PC-3 (cell line): ENCODE measurements at regions not wholly inside any gene's neighbourhood (a gene's known extent, or its start where the extent isn't known, plus 50 kb on each side); places are given as distances from the start of the nearest gene placed in this dataset.

Experiments used
- ATAC-seq: fragments of 200-7000 bp; cut with Tn5 transposase; 2 replicates; pipeline ENCODE4 v1.9.1; 2020; ENCODE audit warnings: mild to moderate bottlenecking, moderate library complexity
- BruUV-seq: library from RNA; stranded (reverse); fragments of 400-500 nt; replicated peaks from 2 replicates; lab custom pipeline; 2021; lab: Mats Ljungman, UMichigan
- CTCF ChIA-PET: fragments of 300-600 bp; sonication (Branson Sonifier 250); formaldehyde crosslinking; loops from one replicate; lab custom pipeline; 2022; ENCODE audit warnings: antibody characterized with exemption; lab: Charles Lee
- POLR2A ChIA-PET: fragments of 300-600 bp; sonication (Branson Sonifier 250); formaldehyde crosslinking; loops from one replicate; lab custom pipeline; 2022; ENCODE audit warnings: antibody characterized with exemption; ENCODE audit not compliant: unreplicated experiment; lab: Charles Lee
- DNase-seq: peaks from one replicate; pipeline ENCODE4 v3.0.0-alpha.2; 2015
- H2AFZ ChIP-seq: fragments of 300-600 bp; sonication (generic); 2 replicates; pipeline ENCODE4 v1.6.0; 2016; ENCODE audit warnings: antibody characterized with exemption, low read length
- H3F3A ChIP-seq: fragments of 300-600 bp; sonication (generic); one replicate; pipeline ENCODE4 v1.6.0; 2017; ENCODE audit warnings: antibody characterized with exemption, low read length, control low read depth, mild to moderate bottlenecking; ENCODE audit not compliant: unreplicated experiment
- H3K27ac ChIP-seq: fragments of 300-600 bp; sonication (generic); 2 replicates; pipeline ENCODE4 v1.5.1; 2016; ENCODE audit warnings: mild to moderate bottlenecking, low read length
- H3K27me3 ChIP-seq: fragments of 300-600 bp; sonication (generic); 2 replicates; pipeline ENCODE4 v1.6.1; 2016; ENCODE audit warnings: low read length, mixed read lengths
- H3K36me3 ChIP-seq: fragments of 300-600 bp; sonication (generic); 2 replicates; pipeline ENCODE4 v1.6.1; 2016; ENCODE audit warnings: low read depth, mixed run types, low read length, mixed read lengths
- H3K4me1 ChIP-seq: fragments of 300-600 bp; sonication (generic); 2 replicates; pipeline ENCODE4 v1.5.1; 2016; ENCODE audit warnings: low read length; ENCODE audit not compliant: insufficient read depth
- H3K4me2 ChIP-seq: fragments of 300-600 bp; sonication (generic); 2 replicates; pipeline ENCODE4 v1.6.0; 2016; ENCODE audit warnings: low read length
- H3K4me3 ChIP-seq: fragments of 300-600 bp; sonication (generic); 2 replicates; pipeline ENCODE4 v1.5.1; 2016; ENCODE audit warnings: mild to moderate bottlenecking, low read length, mixed read lengths
- H3K79me2 ChIP-seq: fragments of 300-600 bp; sonication (generic); 2 replicates; pipeline ENCODE4 v1.6.1; 2017; ENCODE audit warnings: low read length, mixed read lengths
- H3K9ac ChIP-seq: fragments of 300-600 bp; sonication (generic); 2 replicates; pipeline ENCODE4 v1.6.0; 2016; ENCODE audit warnings: mild to moderate bottlenecking, low read length
- H3K9me2 ChIP-seq: fragments of 300-600 bp; sonication (generic); replicated peaks from 2 replicates; pipeline ENCODE4 v1.6.1; 2016; ENCODE audit warnings: mixed run types, low read length, mixed read lengths
- H3K9me3 ChIP-seq: fragments of 300-600 bp; sonication (generic); 2 replicates; pipeline ENCODE4 v1.6.1; 2016; ENCODE audit warnings: low read length, mixed read lengths
- H4K20me1 ChIP-seq: fragments of 300-600 bp; sonication (generic); 2 replicates; pipeline ENCODE4 v1.6.1; 2016; ENCODE audit warnings: low read length, mixed read lengths
- EZH2 ChIP-seq: fragments of 300-600 bp; sonication (generic); IDR thresholded peaks from one replicate; pipeline ENCODE4 v1.6.1; 2017; ENCODE audit warnings: antibody characterized with exemption, mild to moderate bottlenecking, low read length; ENCODE audit not compliant: unreplicated experiment
- EZH2phosphoT487 ChIP-seq: fragments of 300-600 bp; sonication (generic); IDR thresholded peaks from 2 replicates; pipeline ENCODE4 v1.6.1; 2018; ENCODE audit warnings: mild to moderate bottlenecking, antibody characterized with exemption, low read length, borderline replicate concordance
- intact Hi-C: fragments of 100-400 bp; cut with micrococcal nuclease; formaldehyde crosslinking; loops from 2 replicates; pipeline ENCODE4 v1.9.0; 2023
- TF ChIP-seq, protein P1 (sequence below): fragments of 300-600 bp; sonication (generic); conservative IDR thresholded peaks from 2 replicates; pipeline ENCODE4 v1.5.1; 2017; ENCODE audit warnings: antibody characterized with exemption, low read depth, mild to moderate bottlenecking, low read length

DNA sequence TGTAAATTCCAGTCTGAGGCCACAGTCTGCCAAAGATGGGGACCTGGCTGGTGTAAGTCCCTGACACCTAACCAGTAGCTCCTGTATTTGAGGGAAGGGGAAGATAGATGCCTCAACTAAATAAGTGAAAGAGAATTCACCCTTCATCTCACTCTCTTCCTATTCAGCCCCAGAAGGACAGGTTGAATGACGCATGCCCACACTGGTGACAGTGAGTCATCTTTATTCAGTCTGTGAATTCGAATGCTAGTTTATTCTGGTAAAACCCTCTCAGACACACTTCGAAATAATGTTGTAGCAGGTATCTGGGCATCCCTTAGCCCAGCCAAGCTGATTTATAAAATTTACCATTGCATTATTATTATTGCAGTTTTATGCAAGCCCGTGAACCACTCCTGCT is 617.0 kb upstream of the PRMT6 start:
- Histone ChIP-seq H3K79me2 (no peaks in the 10 kb centered on the region), H2AFZ (peak overlapping the region; percentile 46; the same call in 1 of the 2 replicates)

DNA sequence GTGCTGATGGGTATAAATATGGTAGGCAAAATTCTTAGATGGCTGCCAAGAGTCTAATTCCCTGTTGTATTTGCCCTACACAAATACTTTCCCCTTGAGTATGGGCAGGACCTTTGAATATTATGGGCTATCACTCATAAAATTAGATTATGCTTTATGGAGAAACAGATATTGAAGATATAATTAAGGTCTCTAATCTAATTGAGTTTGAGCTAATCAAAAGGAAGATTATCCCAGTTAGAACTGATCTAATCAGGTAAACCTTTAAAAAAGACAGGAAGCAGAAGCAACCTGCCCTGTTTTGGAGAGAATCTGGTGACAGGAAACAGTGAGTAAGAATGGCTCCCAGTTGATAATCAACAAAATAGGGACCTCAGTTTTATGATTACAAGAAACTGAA is 609.0 kb upstream of the PRMT6 start:
- H3K4me2 ChIP-seq = no peak overlapping the region
- H3K9me2 ChIP-seq = no peaks in the 10 kb centered on the region
- no peak overlapping the region for H3K4me3 ChIP-seq
- no peaks in the 10 kb centered on the region for H3K27me3 ChIP-seq
- DNase-seq (no peak), ATAC-seq (no peak)
- H3K4me1 ChIP-seq = no peaks in the 10 kb centered on the region
- BruUV-seq = no TSS peak
- TF ChIP-seq EZH2 (no peak), EZH2phosphoT487 (no peak)
- TF ChIP-seq, protein P1, sequence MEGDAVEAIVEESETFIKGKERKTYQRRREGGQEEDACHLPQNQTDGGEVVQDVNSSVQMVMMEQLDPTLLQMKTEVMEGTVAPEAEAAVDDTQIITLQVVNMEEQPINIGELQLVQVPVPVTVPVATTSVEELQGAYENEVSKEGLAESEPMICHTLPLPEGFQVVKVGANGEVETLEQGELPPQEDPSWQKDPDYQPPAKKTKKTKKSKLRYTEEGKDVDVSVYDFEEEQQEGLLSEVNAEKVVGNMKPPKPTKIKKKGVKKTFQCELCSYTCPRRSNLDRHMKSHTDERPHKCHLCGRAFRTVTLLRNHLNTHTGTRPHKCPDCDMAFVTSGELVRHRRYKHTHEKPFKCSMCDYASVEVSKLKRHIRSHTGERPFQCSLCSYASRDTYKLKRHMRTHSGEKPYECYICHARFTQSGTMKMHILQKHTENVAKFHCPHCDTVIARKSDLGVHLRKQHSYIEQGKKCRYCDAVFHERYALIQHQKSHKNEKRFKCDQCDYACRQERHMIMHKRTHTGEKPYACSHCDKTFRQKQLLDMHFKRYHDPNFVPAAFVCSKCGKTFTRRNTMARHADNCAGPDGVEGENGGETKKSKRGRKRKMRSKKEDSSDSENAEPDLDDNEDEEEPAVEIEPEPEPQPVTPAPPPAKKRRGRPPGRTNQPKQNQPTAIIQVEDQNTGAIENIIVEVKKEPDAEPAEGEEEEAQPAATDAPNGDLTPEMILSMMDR = no peak
- H3K27ac ChIP-seq = no peak overlapping the region
- ChIA-PET POLR2A (no interaction called here), CTCF (no interaction called here)
- intact Hi-C loops = no loop called here
- H4K20me1 ChIP-seq = no peaks in the 10 kb centered on the region
- H3K9me3 ChIP-seq = no peaks in the 10 kb centered on the region
- H3K9ac ChIP-seq = no peak overlapping the region
- no peaks in the 10 kb centered on the region for H3K36me3 ChIP-seq
- no peaks in the 10 kb centered on the region for H3K79me2 ChIP-seq
- H3F3A ChIP-seq = no peaks in the 10 kb centered on the region
- no peak overlapping the region for H2AFZ ChIP-seq

More for the DNA sequence above, 617.0 kb upstream of the PRMT6 start:
- H3K27ac ChIP-seq = no peak overlapping the region
- H3K4me2 ChIP-seq = peak overlapping the region; percentile 57; the same call in 1 of the 2 replicates
- H3K4me1 ChIP-seq = peaks cover 6% of the 10 kb centered on the region; the same call in 1 of the 2 replicates
- no peaks in the 10 kb centered on the region for H3K27me3 ChIP-seq
- H3K9me3 ChIP-seq = no peaks in the 10 kb centered on the region
- POLR2A ChIA-PET = no interaction called here
- no peak overlapping the region for H3K9ac ChIP-seq
- H3K36me3 ChIP-seq = no peaks in the 10 kb centered on the region
- ATAC-seq (peak; percentile 63), DNase-seq (peak; percentile 62)
- TF ChIP-seq EZH2 = no peak
- TF ChIP-seq, protein P1 = no peak
- TF ChIP-seq EZH2phosphoT487 = no peak
- intact Hi-C loops = no loop called here
- H3K4me3 ChIP-seq = no peak overlapping the region
- H4K20me1 ChIP-seq = no peaks in the 10 kb centered on the region
- BruUV-seq = no TSS peak
- no peaks in the 10 kb centered on the region for H3F3A ChIP-seq
- no peaks in the 10 kb centered on the region for H3K9me2 ChIP-seq
- CTCF ChIA-PET = interaction anchor here (0.5 kb wide), 1 partner anchor 95 kb away, joined by 4 read pairs; no protein-coding TSS in a partner anchor

DNA sequence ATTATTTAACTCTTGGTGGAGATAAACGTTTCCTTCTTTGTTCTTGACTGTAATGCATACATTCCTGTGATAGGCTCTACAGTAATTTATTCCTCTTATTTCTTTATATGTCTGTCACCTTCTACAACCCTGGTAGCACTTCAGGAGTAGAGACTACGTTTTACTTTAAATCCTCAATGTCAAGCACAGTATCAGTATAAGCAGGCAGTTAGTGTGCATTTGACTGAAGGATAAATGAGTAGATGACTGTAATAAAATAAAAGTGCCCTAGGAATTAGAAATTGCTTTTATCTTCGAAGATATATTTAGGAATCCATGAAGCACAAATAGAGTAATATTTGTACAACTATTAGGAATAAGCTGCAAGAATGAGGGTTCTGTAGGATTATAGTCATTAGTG is 599.6 kb upstream of the PRMT6 start:
- BruUV-seq = no TSS peak
- H3K79me2 ChIP-seq = no peaks in the 10 kb centered on the region
- H3K27ac ChIP-seq = no peak overlapping the region
- H3K9me3 ChIP-seq = no peaks in the 10 kb centered on the region
- TF ChIP-seq, protein P1 = no peak
- TF ChIP-seq EZH2 = no peak
- no peaks in the 10 kb centered on the region for H3F3A ChIP-seq
- no peak overlapping the region for H3K4me3 ChIP-seq
- H3K4me1 ChIP-seq = no peaks in the 10 kb centered on the region
- H3K9ac ChIP-seq = no peak overlapping the region
- H3K9me2 ChIP-seq = no peaks in the 10 kb centered on the region
- intact Hi-C loops = no loop called here
- DNase-seq (no peak), ATAC-seq (no peak)
- CTCF ChIA-PET = no interaction called here
- H3K4me2 ChIP-seq = no peak overlapping the region
- no peak overlapping the region for H2AFZ ChIP-seq
- H3K36me3 ChIP-seq = no peaks in the 10 kb centered on the region
- H4K20me1 ChIP-seq = no peaks in the 10 kb centered on the region
- POLR2A ChIA-PET = no interaction called here
- H3K27me3 ChIP-seq = no peaks in the 10 kb centered on the region
